GM18505 (cell line): ENCODE measurements at regions not wholly inside any gene's neighbourhood (a gene's known extent, or its start where the extent isn't known, plus 50 kb on each side); places are given as distances from the start of the nearest gene placed in this dataset.
A peak's percentile ranks its signal among the peaks of the same experiment; 100 is the strongest.

ENCODE experiments used
- ATAC-seq: cut with Tn5 transposase; IDR thresholded peaks from one replicate; pipeline ENCODE4 v1.9.1; 2021; ENCODE audit not compliant: unreplicated experiment
- POLR2A ChIP-seq: IDR thresholded peaks from 4 replicates; pipeline ENCODE4 v1.6.1; 2011; ENCODE audit warnings: borderline replicate concordance; ENCODE audit not compliant: insufficient read depth, insufficient read length; ENCODE audit errors: extremely low read depth

GRCh38 chr6:54698974-54699373 lies 147.6 kb upstream of the FAM83B start:
- ATAC-seq = no peak
- no peak for TF ChIP-seq POLR2A

- ATAC-seq = no peak
- no peak for TF ChIP-seq POLR2A
These were observed 146.4 kb upstream of the FAM83B start for GRCh38 chr6:54700158-54700557.

GRCh38 chr6:54702772-54703171 lies 143.8 kb upstream of the FAM83B start:
- no peak for ATAC-seq
- no peak for TF ChIP-seq POLR2A

GRCh38 chr6:54706391-54706790 lies 140.2 kb upstream of the FAM83B start:
- no peak for TF ChIP-seq POLR2A
- ATAC-seq = no peak

- no peak for ATAC-seq
- TF ChIP-seq POLR2A = no peak
These were observed 139.5 kb upstream of the FAM83B start for GRCh38 chr6:54706844-54707605.

GRCh38 chr6:54710456-54710855 lies 136.1 kb upstream of the FAM83B start:
- TF ChIP-seq POLR2A = no peak
- ATAC-seq = no peak

GRCh38 chr6:54716010-54716409 lies 130.6 kb upstream of the FAM83B start:
- ATAC-seq = no peak
- no peak for TF ChIP-seq POLR2A

- no peak for ATAC-seq
- TF ChIP-seq POLR2A = no peak
These were observed 129.7 kb upstream of the FAM83B start for GRCh38 chr6:54716877-54717276.

GRCh38 chr6:54717849-54718455 lies 128.6 kb upstream of the FAM83B start:
- TF ChIP-seq POLR2A = no peak
- ATAC-seq = peak; percentile 78

GRCh38 chr6:54718541-54719023 lies 128.0 kb upstream of the FAM83B start:
- no peak for ATAC-seq
- TF ChIP-seq POLR2A = no peak

- TF ChIP-seq POLR2A = no peak
- no peak for ATAC-seq
These were observed 127.4 kb upstream of the FAM83B start for GRCh38 chr6:54719131-54719530.

- no peak for ATAC-seq
- no peak for TF ChIP-seq POLR2A
These were observed 126.9 kb upstream of the FAM83B start for GRCh38 chr6:54719633-54720032.

GRCh38 chr6:54722328-54722727 lies 124.2 kb upstream of the FAM83B start:
- no peak for ATAC-seq
- TF ChIP-seq POLR2A = no peak

- ATAC-seq = no peak
- no peak for TF ChIP-seq POLR2A
These were observed 116.9 kb upstream of the FAM83B start for GRCh38 chr6:54729716-54730115.
